ENCODE measurements at regions not wholly inside any gene's neighbourhood (a gene's known extent, or its start where the extent isn't known, plus 50 kb on each side); places are given as distances from the start of the nearest gene placed in this dataset.

GRCh38 chr9:18394847-18395351, 79.1 kb upstream of the ADAMTSL1 start:
- no peak for TF ChIP-seq CTCF (IDR thresholded peaks at IDR 0.05)
- no peak for TF ChIP-seq EZH2 (IDR thresholded peaks at IDR 0.05; ENCODE audit: borderline replicate concordance, insufficient read depth, low read depth, low read length, poor library complexity, severe bottlenecking)

Data from B cell (primary cell).